ENCODE measurements at regions not wholly inside any gene's neighbourhood (a gene's known extent, or its start where the extent isn't known, plus 50 kb on each side); places are given as distances from the start of the nearest gene placed in this dataset.

DNA sequence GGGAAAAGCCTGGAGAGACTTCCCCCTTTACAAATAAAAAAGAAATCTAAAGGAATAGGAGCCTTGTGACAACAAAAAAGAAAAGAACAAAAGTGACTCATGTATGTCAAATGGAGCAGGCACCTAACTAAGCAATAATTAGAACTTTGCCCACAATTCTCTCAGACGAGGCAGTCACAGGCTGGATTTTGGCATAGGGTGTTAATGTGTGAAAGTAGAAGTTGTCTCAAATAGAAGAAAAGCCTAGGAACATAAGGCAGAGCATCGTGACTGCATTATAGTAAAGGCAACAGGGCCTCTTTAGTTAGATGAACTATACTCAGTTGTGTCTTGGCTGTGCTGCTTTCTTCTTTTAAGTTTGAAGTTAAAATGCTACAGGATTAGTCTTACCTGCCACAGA lies 219.9 kb upstream of the TMEM161B start:
- Mint-ChIP-seq H3K27me3 (ENCODE audit: insufficient read depth, low read depth, poor library complexity) (peaks cover 3% of the 10 kb centered on the region), H3K27ac (no peak overlapping the region), H3K4me3 (no peak overlapping the region), H3K9me3 (no peaks in the 10 kb centered on the region), H3K4me1 (peaks cover 57% of the 10 kb centered on the region), H3K36me3 (ENCODE audit: low read depth) (no peaks in the 10 kb centered on the region)
- Histone ChIP-seq H3K4me3 (no peak overlapping the region), H3K27ac (ENCODE audit: low read depth) (no peak overlapping the region), H3K27me3 (ENCODE audit: insufficient read depth) (no peaks in the 10 kb centered on the region; the same call in 1 of the 2 replicates), H2AFZ (no peak overlapping the region), H3K4me2 (no peak overlapping the region), H3K4me1 (ENCODE audit: insufficient read depth) (peaks cover 49% of the 10 kb centered on the region), H3K9me2 (ENCODE audit: insufficient read depth) (no peaks in the 10 kb centered on the region), H3F3A (replicated peaks; ENCODE audit: low read depth) (no peaks in the 10 kb centered on the region), H4K20me1 (replicated peaks; ENCODE audit: insufficient read depth) (no peaks in the 10 kb centered on the region), H3K36me3 (ENCODE audit: insufficient read depth) (no peaks in the 10 kb centered on the region), H3K79me2 (replicated peaks; ENCODE audit: insufficient read depth) (no peaks in the 10 kb centered on the region)
- DNase-seq (ENCODE audit: low spot score) (no peak), ATAC-seq (no peak)
- TF ChIP-seq STAT1 (IDR thresholded peaks at IDR 0.05; ENCODE audit: unreplicated experiment) (no peak), ZNF331 (CRISPR knock-in tag; IDR thresholded peaks at IDR 0.05; ENCODE audit: low read depth) (no peak), ETS1 (IDR thresholded peaks at IDR 0.05) (no peak), CTCF (conservative IDR thresholded peaks at IDR 0.05; ENCODE audit: low read depth in 2 of 2) (no peak), EZH2phosphoT487 (IDR thresholded peaks at IDR 0.05; ENCODE audit: unreplicated experiment) (no peak), CREB1 (CRISPR knock-in tag; IDR thresholded peaks at IDR 0.05; ENCODE audit: low read depth) (no peak), REST (IDR thresholded peaks at IDR 0.05; ENCODE audit: unreplicated experiment) (no peak), POLR2AphosphoS5 (IDR thresholded peaks at IDR 0.05; ENCODE audit: low read depth) (no peak), ZNF114 (CRISPR knock-in tag; IDR thresholded peaks at IDR 0.05) (no peak), NANOG (IDR thresholded peaks at IDR 0.05; ENCODE audit: borderline replicate concordance) (no peak), EZH2 (IDR thresholded peaks at IDR 0.05; ENCODE audit: low read depth, unreplicated experiment) (no peak), JUNB (IDR thresholded peaks at IDR 0.05; ENCODE audit: unreplicated experiment) (no peak)
- TF ChIP-seq, protein P1, sequence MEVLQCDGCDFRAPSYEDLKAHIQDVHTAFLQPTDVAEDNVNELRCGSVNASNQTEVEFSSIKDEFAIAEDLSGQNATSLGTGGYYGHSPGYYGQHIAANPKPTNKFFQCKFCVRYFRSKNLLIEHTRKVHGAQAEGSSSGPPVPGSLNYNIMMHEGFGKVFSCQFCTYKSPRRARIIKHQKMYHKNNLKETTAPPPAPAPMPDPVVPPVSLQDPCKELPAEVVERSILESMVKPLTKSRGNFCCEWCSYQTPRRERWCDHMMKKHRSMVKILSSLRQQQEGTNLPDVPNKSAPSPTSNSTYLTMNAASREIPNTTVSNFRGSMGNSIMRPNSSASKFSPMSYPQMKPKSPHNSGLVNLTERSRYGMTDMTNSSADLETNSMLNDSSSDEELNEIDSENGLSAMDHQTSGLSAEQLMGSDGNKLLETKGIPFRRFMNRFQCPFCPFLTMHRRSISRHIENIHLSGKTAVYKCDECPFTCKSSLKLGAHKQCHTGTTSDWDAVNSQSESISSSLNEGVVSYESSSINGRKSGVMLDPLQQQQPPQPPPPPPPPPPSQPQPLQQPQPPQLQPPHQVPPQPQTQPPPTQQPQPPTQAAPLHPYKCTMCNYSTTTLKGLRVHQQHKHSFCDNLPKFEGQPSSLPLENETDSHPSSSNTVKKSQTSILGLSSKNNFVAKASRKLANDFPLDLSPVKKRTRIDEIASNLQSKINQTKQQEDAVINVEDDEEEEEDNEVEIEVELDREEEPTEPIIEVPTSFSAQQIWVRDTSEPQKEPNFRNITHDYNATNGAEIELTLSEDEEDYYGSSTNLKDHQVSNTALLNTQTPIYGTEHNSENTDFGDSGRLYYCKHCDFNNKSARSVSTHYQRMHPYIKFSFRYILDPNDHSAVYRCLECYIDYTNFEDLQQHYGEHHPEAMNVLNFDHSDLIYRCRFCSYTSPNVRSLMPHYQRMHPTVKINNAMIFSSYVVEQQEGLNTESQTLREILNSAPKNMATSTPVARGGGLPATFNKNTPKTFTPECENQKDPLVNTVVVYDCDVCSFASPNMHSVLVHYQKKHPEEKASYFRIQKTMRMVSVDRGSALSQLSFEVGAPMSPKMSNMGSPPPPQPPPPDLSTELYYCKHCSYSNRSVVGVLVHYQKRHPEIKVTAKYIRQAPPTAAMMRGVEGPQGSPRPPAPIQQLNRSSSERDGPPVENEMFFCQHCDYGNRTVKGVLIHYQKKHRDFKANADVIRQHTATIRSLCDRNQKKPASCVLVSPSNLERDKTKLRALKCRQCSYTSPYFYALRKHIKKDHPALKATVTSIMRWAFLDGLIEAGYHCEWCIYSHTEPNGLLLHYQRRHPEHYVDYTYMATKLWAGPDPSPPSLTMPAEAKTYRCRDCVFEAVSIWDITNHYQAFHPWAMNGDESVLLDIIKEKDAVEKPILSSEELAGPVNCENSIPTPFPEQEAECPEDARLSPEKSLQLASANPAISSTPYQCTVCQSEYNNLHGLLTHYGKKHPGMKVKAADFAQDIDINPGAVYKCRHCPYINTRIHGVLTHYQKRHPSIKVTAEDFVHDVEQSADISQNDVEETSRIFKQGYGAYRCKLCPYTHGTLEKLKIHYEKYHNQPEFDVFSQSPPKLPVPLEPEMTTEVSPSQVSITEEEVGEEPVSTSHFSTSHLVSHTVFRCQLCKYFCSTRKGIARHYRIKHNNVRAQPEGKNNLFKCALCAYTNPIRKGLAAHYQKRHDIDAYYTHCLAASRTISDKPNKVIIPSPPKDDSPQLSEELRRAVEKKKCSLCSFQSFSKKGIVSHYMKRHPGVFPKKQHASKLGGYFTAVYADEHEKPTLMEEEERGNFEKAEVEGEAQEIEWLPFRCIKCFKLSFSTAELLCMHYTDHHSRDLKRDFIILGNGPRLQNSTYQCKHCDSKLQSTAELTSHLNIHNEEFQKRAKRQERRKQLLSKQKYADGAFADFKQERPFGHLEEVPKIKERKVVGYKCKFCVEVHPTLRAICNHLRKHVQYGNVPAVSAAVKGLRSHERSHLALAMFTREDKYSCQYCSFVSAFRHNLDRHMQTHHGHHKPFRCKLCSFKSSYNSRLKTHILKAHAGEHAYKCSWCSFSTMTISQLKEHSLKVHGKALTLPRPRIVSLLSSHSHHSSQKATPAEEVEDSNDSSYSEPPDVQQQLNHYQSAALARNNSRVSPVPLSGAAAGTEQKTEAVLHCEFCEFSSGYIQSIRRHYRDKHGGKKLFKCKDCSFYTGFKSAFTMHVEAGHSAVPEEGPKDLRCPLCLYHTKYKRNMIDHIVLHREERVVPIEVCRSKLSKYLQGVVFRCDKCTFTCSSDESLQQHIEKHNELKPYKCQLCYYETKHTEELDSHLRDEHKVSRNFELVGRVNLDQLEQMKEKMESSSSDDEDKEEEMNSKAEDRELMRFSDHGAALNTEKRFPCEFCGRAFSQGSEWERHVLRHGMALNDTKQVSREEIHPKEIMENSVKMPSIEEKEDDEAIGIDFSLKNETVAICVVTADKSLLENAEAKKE (CRISPR knock-in tag; IDR thresholded peaks at IDR 0.05): no peak

All from GM23338 (cell line).